Spleen (tissue), 11 donors: ENCODE measurements at regions not wholly inside any gene's neighbourhood (a gene's known extent, or its start where the extent isn't known, plus 50 kb on each side); places are given as distances from the start of the nearest gene placed in this dataset.
A peak's percentile ranks its signal among the peaks of the same experiment; 100 is the strongest.

Source experiments
- DNase-seq: peaks from one replicate; pipeline ENCODE4 v3.0.0-alpha.2; 2020
- H3K27ac ChIP-seq, 8 donors: fragments of 200-600 bp; sonication (generic) in 7 of 8; 1 replicate in 4 of 8; 2 replicates in 4 of 8; pipeline versions ENCODE4 v1.5.0 to v1.8.0; 2016 to 2021; ENCODE audit warnings: inconsistent platforms in 4 of 8, mild to moderate bottlenecking in 4 of 8, moderate library complexity in 1 of 8
- H3K27me3 ChIP-seq, 7 donors: fragments of 200-600 bp; sonication (generic) in 6 of 7; replicated peaks in 1 of 7; 1 replicate in 4 of 7; 2 replicates in 3 of 7; pipeline versions ENCODE4 v1.5.0 to v1.8.0; 2016 to 2021; ENCODE audit warnings: inconsistent platforms in 3 of 7, mild to moderate bottlenecking in 1 of 7
- H3K36me3 ChIP-seq, 6 donors: fragments of 200-600 bp; sonication (generic) in 5 of 6; 1 replicate in 4 of 6; 2 replicates in 2 of 6; pipeline versions ENCODE4 v1.5.0 to v1.8.0; 2016 to 2021; ENCODE audit warnings: inconsistent platforms in 2 of 6
- H3K4me1 ChIP-seq, 6 donors: fragments of 200-600 bp; sonication (generic) in 5 of 6; 1 replicate in 3 of 6; 2 replicates in 3 of 6; pipeline versions ENCODE4 v1.5.0 to v1.8.0; 2016 to 2021; ENCODE audit warnings: inconsistent platforms in 3 of 6
- H3K4me3 ChIP-seq, 8 donors: fragments of 200-600 bp; sonication (generic) in 7 of 8; 1 replicate in 4 of 8; 2 replicates in 4 of 8; pipeline versions ENCODE4 v1.5.0 to v1.8.0; 2016 to 2021; ENCODE audit warnings: inconsistent platforms in 4 of 8, mild to moderate bottlenecking in 4 of 8, moderate library complexity in 2 of 8
- H3K9me3 ChIP-seq, 8 donors: fragments of 200-600 bp; sonication (generic) in 7 of 8; 1 replicate in 4 of 8; 2 replicates in 4 of 8; pipeline versions ENCODE4 v1.5.0 to v1.8.0; 2016 to 2021; ENCODE audit warnings: inconsistent platforms in 4 of 8
- POLR2A ChIP-seq, 3 donors: fragments of 450-650 bp; IDR thresholded peaks; one replicate each; pipeline ENCODE4 v1.5.1; 2017; ENCODE audit warnings: antibody characterized with exemption in 3 of 3, mild to moderate bottlenecking in 1 of 3
- POLR2AphosphoS5 ChIP-seq, 3 donors: sonication (generic); formaldehyde crosslinking; IDR thresholded peaks; one replicate each; pipeline ENCODE4 v1.5.1; 2017; ENCODE audit warnings: antibody characterized with exemption in 3 of 3
- WGBS, 5 donors: extraction: QIAGEN DNeasy Blood & Tissue Kit in 3 of 5; methylation state at CpG; one replicate each; pipeline versions ENCODE4 v1.1.5 to v1.1.7; 2013 to 2018; 5-methylcytosine and 5-hydroxymethylcytosine counted together
- intact Hi-C: fragments of 100-400 bp; cut with DNase I; formaldehyde crosslinking; loops from one replicate; pipeline ENCODE4 v1.15.0; 2023; ENCODE audit warnings: low total_unique reads
- TF ChIP-seq, protein P1 (sequence below), 11 experiments: fragments of 200-600 bp in 7 of 11; fragments of 450-650 bp in 4 of 11; sonication (generic) in 4 of 11; IDR thresholded peaks in 8 of 11; conservative IDR thresholded peaks in 3 of 11; 1 replicate in 7 of 11; 2 replicates in 4 of 11; pipeline versions ENCODE4 v1.4.0 to v1.8.0; 2016 to 2021; ENCODE audit warnings: antibody characterized with exemption in 11 of 11, inconsistent platforms in 4 of 11, mild to moderate bottlenecking in 1 of 11
- donor health status: healthy with polysubstance abuse.
- donor health status: DM: no; HTN: no; CAD: no; lungs with moderate emphysema.
- donor health status: DM: no; HTN: no; CAD: no.
- donor health status: Bipolar disorder and iron deficiency.
- donor health status: healthy.
- donor health status: DM: no; HTN: no; CAD: no.
- donor health status: DM: yes; HTN: yes; CAD: no.

- Histone ChIP-seq H3K36me3 (no peaks in the 10 kb centered on the region), H3K4me1 (peaks cover 3 to 36% (median 22%) of the 10 kb centered on the region in 6 donors), H3K4me3 (no peak overlapping the region), H3K9me3 (no peaks in the 10 kb centered on the region), H3K27me3 (no peaks in the 10 kb centered on the region), H3K27ac (peak overlapping the region in 6 of 8 donors; percentile 54 to 87 (median 74))
- 67 to 93% (median 81%) methylated on average over 1 of the region's 1 CpG for WGBS, 5 donors
- no peak for DNase-seq
- intact Hi-C loops: no loop called here
- TF ChIP-seq POLR2AphosphoS5 (IDR thresholded peaks at IDR 0.05) (no peak), POLR2A (IDR thresholded peaks at IDR 0.05) (no peak)
- TF ChIP-seq, protein P1, sequence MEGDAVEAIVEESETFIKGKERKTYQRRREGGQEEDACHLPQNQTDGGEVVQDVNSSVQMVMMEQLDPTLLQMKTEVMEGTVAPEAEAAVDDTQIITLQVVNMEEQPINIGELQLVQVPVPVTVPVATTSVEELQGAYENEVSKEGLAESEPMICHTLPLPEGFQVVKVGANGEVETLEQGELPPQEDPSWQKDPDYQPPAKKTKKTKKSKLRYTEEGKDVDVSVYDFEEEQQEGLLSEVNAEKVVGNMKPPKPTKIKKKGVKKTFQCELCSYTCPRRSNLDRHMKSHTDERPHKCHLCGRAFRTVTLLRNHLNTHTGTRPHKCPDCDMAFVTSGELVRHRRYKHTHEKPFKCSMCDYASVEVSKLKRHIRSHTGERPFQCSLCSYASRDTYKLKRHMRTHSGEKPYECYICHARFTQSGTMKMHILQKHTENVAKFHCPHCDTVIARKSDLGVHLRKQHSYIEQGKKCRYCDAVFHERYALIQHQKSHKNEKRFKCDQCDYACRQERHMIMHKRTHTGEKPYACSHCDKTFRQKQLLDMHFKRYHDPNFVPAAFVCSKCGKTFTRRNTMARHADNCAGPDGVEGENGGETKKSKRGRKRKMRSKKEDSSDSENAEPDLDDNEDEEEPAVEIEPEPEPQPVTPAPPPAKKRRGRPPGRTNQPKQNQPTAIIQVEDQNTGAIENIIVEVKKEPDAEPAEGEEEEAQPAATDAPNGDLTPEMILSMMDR (IDR thresholded peaks at IDR 0.05 in 8 of 11, conservative IDR thresholded peaks at IDR 0.05 in 3 of 11): no peak
Observed at GRCh38 chr2:64820901-64821300, 167.2 kb upstream of the SERTAD2 start.

GRCh38 chr2:64823794-64824193 is 165.4 kb upstream of the SLC1A4 start:
- DNase-seq: no peak
- Histone ChIP-seq H3K4me3 (no peak overlapping the region), H3K4me1 (peaks cover 3 to 33% (median 20%) of the 10 kb centered on the region in 6 donors), H3K9me3 (no peaks in the 10 kb centered on the region), H3K27ac (no peak overlapping the region), H3K27me3 (no peaks in the 10 kb centered on the region), H3K36me3 (no peaks in the 10 kb centered on the region)
- TF ChIP-seq POLR2A (IDR thresholded peaks at IDR 0.05) (no peak), POLR2AphosphoS5 (IDR thresholded peaks at IDR 0.05) (no peak)
- TF ChIP-seq, protein P1 (IDR thresholded peaks at IDR 0.05 in 8 of 11, conservative IDR thresholded peaks at IDR 0.05 in 3 of 11): no peak
- intact Hi-C loops: no loop called here
- WGBS, 5 donors: 64 to 77% (median 69%) methylated on average over 5 of the region's 5 CpGs

GRCh38 chr2:64825831-64826491 is 163.2 kb upstream of the SLC1A4 start:
- H3K27ac ChIP-seq: peak overlapping the region in 2 of 8 donors; percentile 7 to 36
- H3K4me1 ChIP-seq: peaks cover 0 to 18% (median 4%) of the 10 kb centered on the region in 6 donors
- no peaks in the 10 kb centered on the region for H3K9me3 ChIP-seq
- no peaks in the 10 kb centered on the region for H3K36me3 ChIP-seq
- DNase-seq: no peak
- H3K4me3 ChIP-seq: no peak overlapping the region
- 72 to 84% (median 79%) methylated on average over 4 of the region's 4 CpGs for WGBS, 5 donors
- intact Hi-C loops: no loop called here
- H3K27me3 ChIP-seq: no peaks in the 10 kb centered on the region
- TF ChIP-seq POLR2AphosphoS5 (IDR thresholded peaks at IDR 0.05) (no peak), POLR2A (IDR thresholded peaks at IDR 0.05) (no peak)
- TF ChIP-seq, protein P1 (IDR thresholded peaks at IDR 0.05 in 8 of 11, conservative IDR thresholded peaks at IDR 0.05 in 3 of 11): no peak

DNA sequence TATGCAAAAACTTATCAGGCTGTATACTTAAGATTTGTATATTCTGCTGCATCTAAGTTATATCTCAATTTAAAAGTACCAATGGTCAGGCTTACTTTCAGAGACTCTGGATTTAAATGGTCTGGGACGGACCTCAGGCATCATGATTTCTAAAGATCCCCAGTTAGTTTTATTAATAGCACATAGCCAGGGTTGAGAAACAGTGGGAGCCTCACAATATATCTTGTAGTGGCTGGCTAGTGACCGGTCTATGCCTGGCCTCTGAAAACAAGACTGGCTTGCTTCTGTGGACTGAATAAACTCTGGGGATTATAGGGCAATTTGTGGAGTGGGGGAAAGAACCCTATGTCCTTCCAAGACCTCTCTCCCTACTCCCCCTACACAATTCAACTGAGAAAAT is 162.5 kb upstream of the SLC1A4 start:
- DNase-seq: no peak
- no peaks in the 10 kb centered on the region for H3K9me3 ChIP-seq
- intact Hi-C loops: no loop called here
- no peak overlapping the region for H3K4me3 ChIP-seq
- no peaks in the 10 kb centered on the region for H3K36me3 ChIP-seq
- H3K27me3 ChIP-seq: no peaks in the 10 kb centered on the region
- 79 to 98% (median 90%) methylated on average over 2 of the region's 2 CpGs for WGBS, 5 donors
- H3K27ac ChIP-seq: no peak overlapping the region
- H3K4me1 ChIP-seq: peaks cover 0 to 26% (median 11%) of the 10 kb centered on the region in 6 donors
- TF ChIP-seq, protein P1 (IDR thresholded peaks at IDR 0.05 in 8 of 11, conservative IDR thresholded peaks at IDR 0.05 in 3 of 11): no peak
- TF ChIP-seq POLR2AphosphoS5 (IDR thresholded peaks at IDR 0.05) (no peak), POLR2A (IDR thresholded peaks at IDR 0.05) (no peak)
